ENCODE measurements at regions not wholly inside any gene's neighbourhood (a gene's known extent, or its start where the extent isn't known, plus 50 kb on each side); places are given as distances from the start of the nearest gene placed in this dataset.

GRCh38 chr6:165818200-165818599 lies 155.2 kb upstream of the PDE10A start:
- CTCF ChIA-PET, result interaction anchor here (1.2 kb wide), 1 partner anchor 32 kb away, joined by 4 read pairs; no protein-coding TSS in a partner anchor
- peaks cover 3% of the 10 kb centered on the region for H3K4me1 ChIP-seq (ENCODE audit: control insufficient read depth, insufficient read depth, low read length)
- H3K4me3 ChIP-seq (ENCODE audit: low read depth, low read length), result no peak overlapping the region
- H3K36me3 ChIP-seq (ENCODE audit: control insufficient read depth in 2 of 2, insufficient read depth in 1 of 2, low read length in 2 of 2), result no peaks in the 10 kb centered on the region
- H3K27ac ChIP-seq (ENCODE audit: extremely low read depth, low read depth, low read length), result no peak overlapping the region
- no peaks in the 10 kb centered on the region for H3K9me3 ChIP-seq (ENCODE audit: control insufficient read depth, insufficient read depth, low read depth, low read length)
- no peak for TF ChIP-seq HOXC10 (CRISPR knock-in tag; IDR thresholded peaks at IDR 0.05)
- TF ChIP-seq ZNF157 (tag by site-specific recombination; IDR thresholded peaks at IDR 0.05), result no peak
- no peak for TF ChIP-seq ZNF16 (tag by site-specific recombination; IDR thresholded peaks at IDR 0.05; ENCODE audit: low read depth)
- POLR2A ChIA-PET, result no interaction called here

- Histone ChIP-seq H3K9me3 (ENCODE audit: control insufficient read depth, insufficient read depth, low read depth, low read length) (no peaks in the 10 kb centered on the region), H3K4me3 (ENCODE audit: low read depth, low read length) (no peak overlapping the region), H3K36me3 (ENCODE audit: control insufficient read depth in 2 of 2, insufficient read depth in 1 of 2, low read length in 2 of 2) (no peaks in the 10 kb centered on the region), H3K4me1 (ENCODE audit: control insufficient read depth, insufficient read depth, low read length) (peaks cover 3% of the 10 kb centered on the region), H3K27ac (ENCODE audit: extremely low read depth, low read depth, low read length) (no peak overlapping the region)
- CTCF ChIA-PET, result no interaction called here
- POLR2A ChIA-PET, result no interaction called here
- TF ChIP-seq SCRT2 (tag by site-specific recombination; IDR thresholded peaks at IDR 0.05), result peak; percentile 94
- TF ChIP-seq ZNF24 (tag by site-specific recombination; IDR thresholded peaks at IDR 0.05), result no peak
- TF ChIP-seq ZNF548 (tag by site-specific recombination; IDR thresholded peaks at IDR 0.05), result no peak
- no peak for TF ChIP-seq ZNF843 (tag by site-specific recombination; IDR thresholded peaks at IDR 0.05)
- no peak for TF ChIP-seq WT1 (tag by site-specific recombination; IDR thresholded peaks at IDR 0.05)
- TF ChIP-seq ATF2 (tag by site-specific recombination; IDR thresholded peaks at IDR 0.05; ENCODE audit: low read depth), result no peak
- TF ChIP-seq ZBTB49 (tag by site-specific recombination; IDR thresholded peaks at IDR 0.05; ENCODE audit: low read depth), result no peak
- no peak for TF ChIP-seq SP7 (tag by site-specific recombination; IDR thresholded peaks at IDR 0.05)
Observed at GRCh38 chr6:165817771-165818170, 154.7 kb upstream of the PDE10A start.

GRCh38 chr6:165817148-165817547 lies 154.1 kb upstream of the PDE10A start:
- H3K36me3 ChIP-seq (ENCODE audit: control insufficient read depth in 2 of 2, insufficient read depth in 1 of 2, low read length in 2 of 2), result no peaks in the 10 kb centered on the region
- no peaks in the 10 kb centered on the region for H3K9me3 ChIP-seq (ENCODE audit: control insufficient read depth, insufficient read depth, low read depth, low read length)
- CTCF ChIA-PET, result no interaction called here
- POLR2A ChIA-PET, result interaction anchor here (0.6 kb wide), 1 partner anchor 94 kb away, joined by 3 read pairs; no protein-coding TSS in a partner anchor
- no peak overlapping the region for H3K27ac ChIP-seq (ENCODE audit: extremely low read depth, low read depth, low read length)
- peaks cover 3% of the 10 kb centered on the region for H3K4me1 ChIP-seq (ENCODE audit: control insufficient read depth, insufficient read depth, low read length)
- H3K4me3 ChIP-seq (ENCODE audit: low read depth, low read length), result no peak overlapping the region
- TF ChIP-seq SALL2 (tag by site-specific recombination; IDR thresholded peaks at IDR 0.05; ENCODE audit: borderline replicate concordance) (no peak), ZNF148 (tag by site-specific recombination; IDR thresholded peaks at IDR 0.05; ENCODE audit: borderline replicate concordance) (no peak), ZNF544 (tag by site-specific recombination; IDR thresholded peaks at IDR 0.05) (no peak), PRDM10 (tag by site-specific recombination; IDR thresholded peaks at IDR 0.05) (no peak), ZNF416 (tag by site-specific recombination; IDR thresholded peaks at IDR 0.05) (no peak), ZFP3 (tag by site-specific recombination; IDR thresholded peaks at IDR 0.05; ENCODE audit: low read depth) (no peak), ZBTB21 (tag by site-specific recombination; IDR thresholded peaks at IDR 0.05) (no peak), ZNF398 (tag by site-specific recombination; IDR thresholded peaks at IDR 0.05) (no peak), ZNF24 (tag by site-specific recombination; IDR thresholded peaks at IDR 0.05) (no peak)

Measured in HEK293 (cell line).